ENCODE measurements at regions not wholly inside any gene's neighbourhood (a gene's known extent, or its start where the extent isn't known, plus 50 kb on each side); places are given as distances from the start of the nearest gene placed in this dataset.

DNA sequence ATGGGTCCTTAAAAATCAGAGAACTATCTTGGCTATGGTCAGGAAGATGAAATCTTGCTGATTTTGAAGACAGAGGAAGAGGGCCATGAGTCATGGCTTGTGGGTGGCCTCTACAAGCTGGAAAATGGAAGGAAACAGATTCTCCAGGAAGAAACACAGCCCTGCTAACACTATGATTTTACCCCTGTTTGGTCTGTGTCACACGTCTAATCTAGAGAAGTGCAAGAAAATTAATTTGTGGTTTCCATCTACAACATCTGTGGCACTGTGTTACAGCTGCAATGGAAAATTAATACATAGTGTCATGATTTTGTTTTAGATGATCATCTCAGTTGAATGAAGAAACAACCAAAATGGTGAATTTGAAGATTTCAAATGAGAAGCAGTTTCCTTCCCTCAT is 288.7 kb upstream of the NRIP1 start:
- no TSS peak for BruUV-seq (replicated peaks)
- CTCF ChIA-PET: no interaction called here

GRCh38 chr21:15354516-15354915 is 289.7 kb upstream of the NRIP1 start:
- no peak overlapping the region for H2AFZ ChIP-seq (ENCODE audit: low read length)
- no peak for DNase-seq
- TF ChIP-seq EZH2phosphoT487 (IDR thresholded peaks at IDR 0.05; ENCODE audit: borderline replicate concordance, low read length): no peak
- TF ChIP-seq, protein P1, sequence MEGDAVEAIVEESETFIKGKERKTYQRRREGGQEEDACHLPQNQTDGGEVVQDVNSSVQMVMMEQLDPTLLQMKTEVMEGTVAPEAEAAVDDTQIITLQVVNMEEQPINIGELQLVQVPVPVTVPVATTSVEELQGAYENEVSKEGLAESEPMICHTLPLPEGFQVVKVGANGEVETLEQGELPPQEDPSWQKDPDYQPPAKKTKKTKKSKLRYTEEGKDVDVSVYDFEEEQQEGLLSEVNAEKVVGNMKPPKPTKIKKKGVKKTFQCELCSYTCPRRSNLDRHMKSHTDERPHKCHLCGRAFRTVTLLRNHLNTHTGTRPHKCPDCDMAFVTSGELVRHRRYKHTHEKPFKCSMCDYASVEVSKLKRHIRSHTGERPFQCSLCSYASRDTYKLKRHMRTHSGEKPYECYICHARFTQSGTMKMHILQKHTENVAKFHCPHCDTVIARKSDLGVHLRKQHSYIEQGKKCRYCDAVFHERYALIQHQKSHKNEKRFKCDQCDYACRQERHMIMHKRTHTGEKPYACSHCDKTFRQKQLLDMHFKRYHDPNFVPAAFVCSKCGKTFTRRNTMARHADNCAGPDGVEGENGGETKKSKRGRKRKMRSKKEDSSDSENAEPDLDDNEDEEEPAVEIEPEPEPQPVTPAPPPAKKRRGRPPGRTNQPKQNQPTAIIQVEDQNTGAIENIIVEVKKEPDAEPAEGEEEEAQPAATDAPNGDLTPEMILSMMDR (conservative IDR thresholded peaks at IDR 0.05; ENCODE audit: low read depth, low read length): no peak
- TF ChIP-seq EZH2 (IDR thresholded peaks at IDR 0.05; ENCODE audit: low read length, unreplicated experiment): no peak
- no peaks in the 10 kb centered on the region for H3F3A ChIP-seq (ENCODE audit: low read length, unreplicated experiment)
- no peak overlapping the region for H3K4me2 ChIP-seq (ENCODE audit: low read length)
- no peak overlapping the region for H3K4me3 ChIP-seq (ENCODE audit: low read length)
- H4K20me1 ChIP-seq (ENCODE audit: low read length): no peaks in the 10 kb centered on the region
- no peaks in the 10 kb centered on the region for H3K36me3 ChIP-seq (ENCODE audit: low read depth, low read length)
- H3K9me2 ChIP-seq (replicated peaks; ENCODE audit: low read length): no peaks in the 10 kb centered on the region
- ChIA-PET POLR2A (ENCODE audit: unreplicated experiment) (no interaction called here), CTCF (no interaction called here)
- H3K27ac ChIP-seq (ENCODE audit: low read length): no peak overlapping the region
- no TSS peak for BruUV-seq (replicated peaks)
- H3K9ac ChIP-seq (ENCODE audit: low read length): no peak overlapping the region
- ATAC-seq: no peak
- intact Hi-C loops (cut with micrococcal nuclease): no loop called here
- no peaks in the 10 kb centered on the region for H3K79me2 ChIP-seq (ENCODE audit: low read length)
- no peaks in the 10 kb centered on the region for H3K27me3 ChIP-seq (ENCODE audit: low read length)
- no peaks in the 10 kb centered on the region for H3K4me1 ChIP-seq (ENCODE audit: insufficient read depth, low read length)
- no peaks in the 10 kb centered on the region for H3K9me3 ChIP-seq (ENCODE audit: low read length)

More for the DNA sequence above, 288.7 kb upstream of the NRIP1 start:
- ATAC-seq: no peak
- H2AFZ ChIP-seq (ENCODE audit: low read length): no peak overlapping the region
- no peak overlapping the region for H3K4me2 ChIP-seq (ENCODE audit: low read length)
- H3F3A ChIP-seq (ENCODE audit: low read length, unreplicated experiment): no peaks in the 10 kb centered on the region
- no peaks in the 10 kb centered on the region for H3K4me1 ChIP-seq (ENCODE audit: insufficient read depth, low read length)
- H3K36me3 ChIP-seq (ENCODE audit: low read depth, low read length): no peaks in the 10 kb centered on the region
- no peak overlapping the region for H3K4me3 ChIP-seq (ENCODE audit: low read length)
- no peaks in the 10 kb centered on the region for H3K27me3 ChIP-seq (ENCODE audit: low read length)
- POLR2A ChIA-PET (ENCODE audit: unreplicated experiment): no interaction called here
- H4K20me1 ChIP-seq (ENCODE audit: low read length): no peaks in the 10 kb centered on the region
- H3K9me3 ChIP-seq (ENCODE audit: low read length): no peaks in the 10 kb centered on the region
- intact Hi-C loops (cut with micrococcal nuclease): no loop called here
- no peaks in the 10 kb centered on the region for H3K79me2 ChIP-seq (ENCODE audit: low read length)
- H3K27ac ChIP-seq (ENCODE audit: low read length): no peak overlapping the region
- TF ChIP-seq EZH2 (IDR thresholded peaks at IDR 0.05; ENCODE audit: low read length, unreplicated experiment) (no peak), EZH2phosphoT487 (IDR thresholded peaks at IDR 0.05; ENCODE audit: borderline replicate concordance, low read length) (no peak)
- TF ChIP-seq, protein P1 (conservative IDR thresholded peaks at IDR 0.05; ENCODE audit: low read depth, low read length): no peak
- DNase-seq: no peak
- H3K9ac ChIP-seq (ENCODE audit: low read length): no peak overlapping the region
- no peaks in the 10 kb centered on the region for H3K9me2 ChIP-seq (replicated peaks; ENCODE audit: low read length)

GRCh38 chr21:15355066-15355465 is 290.3 kb upstream of the NRIP1 start:
- POLR2A ChIA-PET (ENCODE audit: unreplicated experiment): no interaction called here

More at GRCh38 chr21:15355066-15355465, 290.3 kb upstream of the NRIP1 start:
- DNase-seq (no peak), ATAC-seq (no peak)
- Histone ChIP-seq H3K4me3 (ENCODE audit: low read length) (no peak overlapping the region), H2AFZ (ENCODE audit: low read length) (no peak overlapping the region), H4K20me1 (ENCODE audit: low read length) (no peaks in the 10 kb centered on the region), H3K36me3 (ENCODE audit: low read depth, low read length) (no peaks in the 10 kb centered on the region), H3K4me1 (ENCODE audit: insufficient read depth, low read length) (no peaks in the 10 kb centered on the region), H3K9me3 (ENCODE audit: low read length) (no peaks in the 10 kb centered on the region), H3K4me2 (ENCODE audit: low read length) (no peak overlapping the region), H3F3A (ENCODE audit: low read length, unreplicated experiment) (no peaks in the 10 kb centered on the region), H3K9ac (ENCODE audit: low read length) (no peak overlapping the region), H3K27me3 (ENCODE audit: low read length) (no peaks in the 10 kb centered on the region), H3K27ac (ENCODE audit: low read length) (no peak overlapping the region), H3K79me2 (ENCODE audit: low read length) (no peaks in the 10 kb centered on the region), H3K9me2 (replicated peaks; ENCODE audit: low read length) (no peaks in the 10 kb centered on the region)
- TF ChIP-seq EZH2phosphoT487 (IDR thresholded peaks at IDR 0.05; ENCODE audit: borderline replicate concordance, low read length) (no peak), EZH2 (IDR thresholded peaks at IDR 0.05; ENCODE audit: low read length, unreplicated experiment) (no peak)
- TF ChIP-seq, protein P1 (conservative IDR thresholded peaks at IDR 0.05; ENCODE audit: low read depth, low read length): no peak
- intact Hi-C loops (cut with micrococcal nuclease): no loop called here
- CTCF ChIA-PET: no interaction called here
- no TSS peak for BruUV-seq (replicated peaks)

Measured in PC-3 (cell line).